Ishikawa (cell line): ENCODE measurements at regions not wholly inside any gene's neighbourhood (a gene's known extent, or its start where the extent isn't known, plus 50 kb on each side); places are given as distances from the start of the nearest gene placed in this dataset.

Experiments
- CEBPB ChIP-seq: IDR thresholded peaks from 2 replicates; pipeline ENCODE4 v1.6.1; 2012
- CREB1 ChIP-seq: IDR thresholded peaks from 2 replicates; pipeline ENCODE4 v1.6.1; 2012; ENCODE audit warnings: low read depth
- EGR1 ChIP-seq: IDR thresholded peaks from 2 replicates; pipeline ENCODE4 v1.6.1; 2012
- EP300 ChIP-seq: IDR thresholded peaks from 2 replicates; pipeline ENCODE4 v1.6.1; 2012; ENCODE audit warnings: borderline replicate concordance
- FOXM1 ChIP-seq: IDR thresholded peaks from 2 replicates; pipeline ENCODE4 v1.6.1; 2012; ENCODE audit warnings: low read depth, borderline replicate concordance
- MAX ChIP-seq: IDR thresholded peaks from 2 replicates; pipeline ENCODE4 v1.6.1; 2012
- NFIC ChIP-seq: IDR thresholded peaks from 2 replicates; pipeline ENCODE4 v1.6.1; 2012
- RAD21 ChIP-seq: IDR thresholded peaks from 2 replicates; pipeline ENCODE4 v1.6.1; 2012; ENCODE audit warnings: low read depth
- REST ChIP-seq: IDR thresholded peaks from 2 replicates; pipeline ENCODE4 v1.6.1; 2012; ENCODE audit warnings: low read depth, mild to moderate bottlenecking
- TAF1 ChIP-seq: IDR thresholded peaks from 2 replicates; pipeline ENCODE4 v1.6.1; 2012; ENCODE audit warnings: low read depth, mild to moderate bottlenecking
- TCF12 ChIP-seq: IDR thresholded peaks from 2 replicates; pipeline ENCODE4 v1.6.1; 2012; ENCODE audit warnings: low read depth
- TEAD4 ChIP-seq: IDR thresholded peaks from 2 replicates; pipeline ENCODE4 v1.6.1; 2012
- USF1 ChIP-seq: IDR thresholded peaks from 2 replicates; pipeline ENCODE4 v1.6.1; 2012
- YY1 ChIP-seq: IDR thresholded peaks from 2 replicates; pipeline ENCODE4 v1.6.1; 2012; ENCODE audit warnings: low read depth
- ZBTB7A ChIP-seq: IDR thresholded peaks from 2 replicates; pipeline ENCODE4 v1.6.1; 2012; ENCODE audit warnings: low read depth

DNA sequence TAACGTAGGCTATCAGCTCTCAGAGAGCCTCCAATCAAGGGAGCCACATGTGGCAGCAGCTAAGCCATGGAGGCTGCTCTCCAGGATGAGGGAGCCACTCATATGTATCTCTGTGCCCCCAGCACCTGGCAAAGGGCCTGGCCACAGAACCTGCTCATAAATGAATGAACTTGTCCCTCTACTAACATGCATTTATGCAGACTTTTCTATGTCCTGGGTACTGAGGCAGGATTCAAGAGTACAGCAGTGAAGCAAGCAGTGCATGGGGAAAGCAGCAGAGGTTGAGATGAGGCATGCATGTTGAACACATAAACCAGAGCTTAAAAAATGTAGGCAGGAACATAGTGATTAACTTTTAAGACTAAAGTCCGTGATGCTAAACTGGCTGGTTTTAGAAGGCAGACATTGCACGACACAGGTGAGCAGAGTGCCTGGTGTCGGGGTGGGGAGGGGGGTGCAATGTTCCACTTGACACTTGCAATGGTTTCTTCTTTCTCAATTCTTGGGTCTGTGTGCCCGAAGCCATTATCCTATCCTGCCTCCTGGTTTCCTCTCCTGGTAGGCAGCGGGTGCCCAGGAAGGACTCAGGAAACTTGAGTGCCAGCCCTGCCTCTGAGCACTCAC is 142.8 kb upstream of the ALDH1B1 start:
- TF ChIP-seq FOXM1 (no peak), NFIC (no peak)

- TF ChIP-seq EP300 (no peak), ZBTB7A (no peak)
These were observed 143.5 kb upstream of the ALDH1B1 start for GRCh38 chr9:38249049-38249448.

- TF ChIP-seq USF1 (no peak), NFIC (no peak), TEAD4 (no peak), FOXM1 (no peak)
These were observed 145.7 kb upstream of the ALDH1B1 start for GRCh38 chr9:38246833-38247232.

GRCh38 chr9:38244971-38245370 is 147.5 kb upstream of the ALDH1B1 start:
- TF ChIP-seq MAX, result no peak
- no peak for TF ChIP-seq CREB1
- TF ChIP-seq TCF12, result no peak
- no peak for TF ChIP-seq USF1
- TF ChIP-seq CEBPB, result no peak
- no peak for TF ChIP-seq ZBTB7A
- no peak for TF ChIP-seq YY1
- TF ChIP-seq TEAD4, result no peak
- no peak for TF ChIP-seq RAD21
- TF ChIP-seq FOXM1, result no peak
- TF ChIP-seq NFIC, result no peak

- TF ChIP-seq ZBTB7A, result no peak
These were observed 148.5 kb upstream of the ALDH1B1 start for GRCh38 chr9:38243993-38244392.

DNA sequence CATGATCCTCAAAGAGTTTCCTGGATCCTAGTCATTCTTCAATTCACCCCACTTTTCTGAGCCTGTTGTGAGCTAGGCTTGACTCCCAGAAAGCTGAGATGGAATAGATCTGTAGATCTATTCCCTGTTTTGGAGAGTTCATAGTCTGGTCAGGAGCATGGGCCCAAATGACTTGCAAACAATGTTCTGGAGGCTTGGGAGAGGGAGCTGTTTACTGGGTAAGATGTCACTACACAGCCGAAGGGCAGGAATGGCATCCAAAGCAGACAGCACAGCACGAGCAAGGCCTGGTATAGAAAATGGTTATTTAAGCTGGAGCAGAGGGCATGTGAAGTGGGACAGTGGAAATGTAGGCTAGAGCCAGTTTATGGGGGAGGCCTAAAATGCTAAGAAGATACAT is 152.5 kb upstream of the ALDH1B1 start:
- no peak for TF ChIP-seq MAX
- no peak for TF ChIP-seq TEAD4
- TF ChIP-seq FOXM1, result no peak
- TF ChIP-seq YY1, result no peak
- TF ChIP-seq NFIC, result no peak
- TF ChIP-seq ZBTB7A, result no peak
- no peak for TF ChIP-seq RAD21
- TF ChIP-seq CEBPB, result no peak
- TF ChIP-seq EP300, result no peak
- TF ChIP-seq TAF1, result no peak
- TF ChIP-seq EGR1, result no peak
- TF ChIP-seq TCF12, result no peak
- TF ChIP-seq CREB1, result no peak
- TF ChIP-seq USF1, result no peak
- TF ChIP-seq REST, result no peak

DNA sequence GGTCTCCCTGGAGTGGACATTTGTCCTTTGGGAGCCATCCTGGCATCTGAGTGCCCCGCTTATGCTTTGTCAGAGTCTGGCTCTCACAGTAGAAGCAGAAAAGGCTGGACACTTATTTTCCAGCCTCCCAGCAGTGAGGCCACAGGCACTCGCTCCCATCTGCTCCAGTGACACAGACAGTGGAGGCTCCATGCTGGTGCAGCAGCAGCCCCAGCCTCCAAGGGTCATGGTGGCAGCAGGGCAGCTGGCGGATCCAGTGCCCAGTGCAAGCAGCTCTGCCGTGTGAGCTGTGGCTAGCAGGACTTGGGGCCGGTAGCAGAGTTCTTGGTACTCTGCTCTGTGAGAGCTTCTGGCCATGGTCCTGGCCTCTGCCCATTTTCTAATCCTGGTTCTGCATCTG is 157.3 kb upstream of the ALDH1B1 start:
- peak; percentile 48 for TF ChIP-seq REST
- no peak for TF ChIP-seq EGR1
